Panc1 (cell line): ENCODE measurements at regions not wholly inside any gene's neighbourhood (a gene's known extent, or its start where the extent isn't known, plus 50 kb on each side); places are given as distances from the start of the nearest gene placed in this dataset.

Source experiments
- CTCF ChIP-seq: fragments of 450-650 bp; IDR thresholded peaks from 2 replicates; pipeline ENCODE4 v1.5.1; 2017; ENCODE audit warnings: mild to moderate bottlenecking
- POLR2AphosphoS5 ChIP-seq: IDR thresholded peaks from 2 replicates; pipeline ENCODE4 v1.6.1; 2012; ENCODE audit warnings: mild to moderate bottlenecking, low read depth, low read length, moderate library complexity
- REST ChIP-seq, 2 experiments: IDR thresholded peaks; 2 replicates each; pipeline ENCODE4 v1.6.1; 2011 to 2012; ENCODE audit warnings: low read depth in 2 of 2, control low read depth in 1 of 2, low read length in 1 of 2, mild to moderate bottlenecking in 1 of 2, moderate library complexity in 1 of 2; ENCODE audit not compliant: insufficient read depth in 1 of 2

GRCh38 chr13:55410398-55411330, 1730.1 kb upstream of the PRR20A start:
- TF ChIP-seq POLR2AphosphoS5 (no peak), CTCF (no peak), REST (IDR thresholded peaks at IDR 0.05; ENCODE audit: insufficient read depth in 1 of 2, low read depth in 2 of 2, low read length in 1 of 2) (no peak)
